ENCODE measurements at regions not wholly inside any gene's neighbourhood (a gene's known extent, or its start where the extent isn't known, plus 50 kb on each side); places are given as distances from the start of the nearest gene placed in this dataset.

- no peak for TF ChIP-seq TARDBP (IDR thresholded peaks at IDR 0.05; ENCODE audit: borderline replicate concordance)
- TF ChIP-seq ELK1 (IDR thresholded peaks at IDR 0.05; ENCODE audit: low read depth, low read length): no peak
These were observed 1311.0 kb upstream of the FAM98A start for GRCh38 chr2:34909992-34910705.

All from GM12878 (cell line).